ENCODE measurements at regions not wholly inside any gene's neighbourhood (a gene's known extent, or its start where the extent isn't known, plus 50 kb on each side); places are given as distances from the start of the nearest gene placed in this dataset.
"Not testable (repeated sequence)": the region's sequence is repeated elsewhere in the genome, so short reads cannot be mapped to it uniquely, and the experiment has no call there.

GRCh38 chr2:163135256-163135655 is 296.7 kb upstream of the KCNH7 start:
- no peaks in the 10 kb centered on the region for H3K27me3 ChIP-seq (ENCODE audit: insufficient read depth, low read length, poor library complexity, severe bottlenecking)

GRCh38 chr2:163133602-163134001 is 295.0 kb upstream of the KCNH7 start:
- H3K27me3 ChIP-seq (ENCODE audit: insufficient read depth, low read length, poor library complexity, severe bottlenecking), result no peaks in the 10 kb centered on the region
- no peak overlapping the region for H3K4me3 ChIP-seq (ENCODE audit: low read length, poor library complexity, severe bottlenecking)
- H3K4me1 ChIP-seq (ENCODE audit: insufficient read depth, low read length, poor library complexity, severe bottlenecking), result no peaks in the 10 kb centered on the region
- H3K36me3 ChIP-seq (ENCODE audit: insufficient read depth, low read length), result no peaks in the 10 kb centered on the region
- no peak overlapping the region for H2AFZ ChIP-seq (ENCODE audit: low read length)
- H4K20me1 ChIP-seq (ENCODE audit: insufficient read depth, low read length, poor library complexity, severe bottlenecking), result no peaks in the 10 kb centered on the region
- no peaks in the 10 kb centered on the region for H3K9me3 ChIP-seq (ENCODE audit: insufficient read depth, low read depth, low read length)
- H3K9ac ChIP-seq (ENCODE audit: low read depth, low read length, poor library complexity, severe bottlenecking), result no peak overlapping the region
- TF ChIP-seq CTCF (conservative IDR thresholded peaks at IDR 0.05; ENCODE audit: low read length), result no peak
- TF ChIP-seq EZH2phosphoT487 (IDR thresholded peaks at IDR 0.05; ENCODE audit: borderline replicate concordance), result no peak
- H3K9me2 ChIP-seq (replicated peaks; ENCODE audit: low read depth, low read length), result no peaks in the 10 kb centered on the region
- no peaks in the 10 kb centered on the region for H3K79me2 ChIP-seq (ENCODE audit: insufficient read depth, low read length)
- no peak overlapping the region for H3K4me2 ChIP-seq (ENCODE audit: low read depth, low read length, poor library complexity, severe bottlenecking)
- no peaks in the 10 kb centered on the region for H3F3A ChIP-seq (ENCODE audit: low read depth)

More at GRCh38 chr2:163135256-163135655, 296.7 kb upstream of the KCNH7 start:
- Histone ChIP-seq H3F3A (ENCODE audit: low read depth) (no peaks in the 10 kb centered on the region), H3K4me1 (ENCODE audit: insufficient read depth, low read length, poor library complexity, severe bottlenecking) (no peaks in the 10 kb centered on the region), H3K79me2 (ENCODE audit: insufficient read depth, low read length) (no peaks in the 10 kb centered on the region), H3K9ac (ENCODE audit: low read depth, low read length, poor library complexity, severe bottlenecking) (no peak overlapping the region), H3K36me3 (ENCODE audit: insufficient read depth, low read length) (no peaks in the 10 kb centered on the region), H4K20me1 (ENCODE audit: insufficient read depth, low read length, poor library complexity, severe bottlenecking) (no peaks in the 10 kb centered on the region), H3K9me2 (replicated peaks; ENCODE audit: low read depth, low read length) (no peaks in the 10 kb centered on the region), H3K9me3 (ENCODE audit: insufficient read depth, low read depth, low read length) (no peaks in the 10 kb centered on the region), H2AFZ (ENCODE audit: low read length) (no peak overlapping the region), H3K4me3 (ENCODE audit: low read length, poor library complexity, severe bottlenecking) (no peak overlapping the region), H3K4me2 (ENCODE audit: low read depth, low read length, poor library complexity, severe bottlenecking) (no peak overlapping the region)
- no peak for TF ChIP-seq CTCF (conservative IDR thresholded peaks at IDR 0.05; ENCODE audit: low read length)
- TF ChIP-seq EZH2phosphoT487 (IDR thresholded peaks at IDR 0.05; ENCODE audit: borderline replicate concordance), result no peak

- Histone ChIP-seq H3K27me3 (ENCODE audit: insufficient read depth, low read length, poor library complexity, severe bottlenecking) (no peaks in the 10 kb centered on the region), H3K4me1 (ENCODE audit: insufficient read depth, low read length, poor library complexity, severe bottlenecking) (no peaks in the 10 kb centered on the region), H3F3A (ENCODE audit: low read depth) (no peaks in the 10 kb centered on the region), H3K9me2 (replicated peaks; ENCODE audit: low read depth, low read length) (no peaks in the 10 kb centered on the region), H3K9me3 (ENCODE audit: insufficient read depth, low read depth, low read length) (no peaks in the 10 kb centered on the region), H4K20me1 (ENCODE audit: insufficient read depth, low read length, poor library complexity, severe bottlenecking) (no peaks in the 10 kb centered on the region), H3K36me3 (ENCODE audit: insufficient read depth, low read length) (no peaks in the 10 kb centered on the region), H3K4me3 (ENCODE audit: low read length, poor library complexity, severe bottlenecking) (no peak overlapping the region), H2AFZ (ENCODE audit: low read length) (no peak overlapping the region), H3K4me2 (ENCODE audit: low read depth, low read length, poor library complexity, severe bottlenecking) (no peak overlapping the region), H3K79me2 (ENCODE audit: insufficient read depth, low read length) (no peaks in the 10 kb centered on the region), H3K9ac (ENCODE audit: low read depth, low read length, poor library complexity, severe bottlenecking) (no peak overlapping the region)
- TF ChIP-seq CTCF (conservative IDR thresholded peaks at IDR 0.05; ENCODE audit: low read length) (peak; percentile 70), EZH2phosphoT487 (IDR thresholded peaks at IDR 0.05; ENCODE audit: borderline replicate concordance) (no peak)
These were observed 294.3 kb upstream of the KCNH7 start for GRCh38 chr2:163132850-163133249.

- not testable (repeated sequence) for H3K4me2 ChIP-seq (ENCODE audit: low read depth, low read length, poor library complexity, severe bottlenecking); H3K27me3 ChIP-seq (ENCODE audit: insufficient read depth, low read length, poor library complexity, severe bottlenecking); H3K9me2 ChIP-seq (replicated peaks; ENCODE audit: low read depth, low read length); H4K20me1 ChIP-seq (ENCODE audit: insufficient read depth, low read length, poor library complexity, severe bottlenecking); H3K36me3 ChIP-seq (ENCODE audit: insufficient read depth, low read length); H3K4me1 ChIP-seq (ENCODE audit: insufficient read depth, low read length, poor library complexity, severe bottlenecking); H3K9ac ChIP-seq (ENCODE audit: low read depth, low read length, poor library complexity, severe bottlenecking); H3K4me3 ChIP-seq (ENCODE audit: low read length, poor library complexity, severe bottlenecking); H2AFZ ChIP-seq (ENCODE audit: low read length); H3F3A ChIP-seq (ENCODE audit: low read depth); H3K9me3 ChIP-seq (ENCODE audit: insufficient read depth, low read depth, low read length); H3K79me2 ChIP-seq (ENCODE audit: insufficient read depth, low read length)
These were observed 293.6 kb upstream of the KCNH7 start for GRCh38 chr2:163132207-163132606.
